ENCODE measurements at regions not wholly inside any gene's neighbourhood (a gene's known extent, or its start where the extent isn't known, plus 50 kb on each side); places are given as distances from the start of the nearest gene placed in this dataset.

DNA sequence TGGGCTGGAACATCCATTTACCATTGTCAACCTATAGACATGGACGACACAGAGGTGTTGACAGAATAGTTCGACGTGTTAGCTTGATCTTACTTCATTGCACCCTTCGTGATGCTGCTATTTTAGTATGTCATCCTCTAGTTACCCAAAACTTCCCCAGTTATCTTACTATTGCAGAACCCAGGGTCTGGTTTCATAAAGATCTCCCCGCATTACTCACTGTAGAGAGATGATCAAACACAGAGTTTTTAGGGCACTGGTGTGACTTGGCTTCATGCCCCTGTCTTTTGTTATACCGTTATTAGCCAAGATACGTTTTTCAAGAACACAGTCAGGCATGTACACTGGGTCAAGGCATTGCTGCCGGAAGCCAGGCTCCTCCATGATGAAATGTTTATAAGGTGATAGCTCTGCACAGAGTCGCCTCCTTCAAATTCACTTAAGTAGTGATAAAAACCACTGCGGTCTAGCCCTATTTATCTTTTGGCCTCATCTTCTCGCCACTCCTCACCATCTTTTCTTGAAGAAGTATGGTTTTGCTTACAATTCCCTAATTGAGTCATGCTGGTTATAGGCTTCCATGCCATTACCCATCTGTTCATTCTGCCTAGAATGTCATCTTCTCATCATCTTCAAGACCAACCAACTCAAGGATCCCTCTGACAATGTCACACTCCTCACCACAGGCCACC, 1127.9 kb downstream of the VRK1 start:
- TF ChIP-seq EZH2 (IDR thresholded peaks at IDR 0.05; ENCODE audit: borderline replicate concordance, insufficient read depth, low read length, poor library complexity, severe bottlenecking): no peak
- TF ChIP-seq, protein P1, sequence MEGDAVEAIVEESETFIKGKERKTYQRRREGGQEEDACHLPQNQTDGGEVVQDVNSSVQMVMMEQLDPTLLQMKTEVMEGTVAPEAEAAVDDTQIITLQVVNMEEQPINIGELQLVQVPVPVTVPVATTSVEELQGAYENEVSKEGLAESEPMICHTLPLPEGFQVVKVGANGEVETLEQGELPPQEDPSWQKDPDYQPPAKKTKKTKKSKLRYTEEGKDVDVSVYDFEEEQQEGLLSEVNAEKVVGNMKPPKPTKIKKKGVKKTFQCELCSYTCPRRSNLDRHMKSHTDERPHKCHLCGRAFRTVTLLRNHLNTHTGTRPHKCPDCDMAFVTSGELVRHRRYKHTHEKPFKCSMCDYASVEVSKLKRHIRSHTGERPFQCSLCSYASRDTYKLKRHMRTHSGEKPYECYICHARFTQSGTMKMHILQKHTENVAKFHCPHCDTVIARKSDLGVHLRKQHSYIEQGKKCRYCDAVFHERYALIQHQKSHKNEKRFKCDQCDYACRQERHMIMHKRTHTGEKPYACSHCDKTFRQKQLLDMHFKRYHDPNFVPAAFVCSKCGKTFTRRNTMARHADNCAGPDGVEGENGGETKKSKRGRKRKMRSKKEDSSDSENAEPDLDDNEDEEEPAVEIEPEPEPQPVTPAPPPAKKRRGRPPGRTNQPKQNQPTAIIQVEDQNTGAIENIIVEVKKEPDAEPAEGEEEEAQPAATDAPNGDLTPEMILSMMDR (IDR thresholded peaks at IDR 0.05; ENCODE audit: poor library complexity, severe bottlenecking): no peak
- TF ChIP-seq RAD21 (conservative IDR thresholded peaks at IDR 0.05): no peak

Measured in neural cell (in vitro differentiated cells).